ENCODE measurements at regions not wholly inside any gene's neighbourhood (a gene's known extent, or its start where the extent isn't known, plus 50 kb on each side); places are given as distances from the start of the nearest gene placed in this dataset.

- TF ChIP-seq JUND (IDR thresholded peaks at IDR 0.05): no peak
- no peak for TF ChIP-seq CTCF (IDR thresholded peaks at IDR 0.05; ENCODE audit: low read depth, low read length, missing input control)
- no peak for TF ChIP-seq REST (IDR thresholded peaks at IDR 0.05)
- no peak for TF ChIP-seq FOXA1 (IDR thresholded peaks at IDR 0.05)
- no peak for TF ChIP-seq TAF1 (conservative IDR thresholded peaks at IDR 0.05)
- no peak for TF ChIP-seq SP1 (IDR thresholded peaks at IDR 0.05)
- no peak for TF ChIP-seq ZBTB33 (IDR thresholded peaks at IDR 0.05)
- no peak for TF ChIP-seq FOXA2 (IDR thresholded peaks at IDR 0.05)
- no peak for TF ChIP-seq MAX (IDR thresholded peaks at IDR 0.05)
- no peak for TF ChIP-seq EGR1 (IDR thresholded peaks at IDR 0.05; ENCODE audit: low read depth in 2 of 2)
These were observed 193.0 kb downstream of the VGLL3 start for GRCh38 chr3:86797946-86798345.
